ENCODE measurements at regions not wholly inside any gene's neighbourhood (a gene's known extent, or its start where the extent isn't known, plus 50 kb on each side); places are given as distances from the start of the nearest gene placed in this dataset.

GRCh38 chr13:76123548-76123947 is 487.4 kb downstream of the LMO7 start:
- no peak for TF ChIP-seq CTCF (IDR thresholded peaks at IDR 0.05; ENCODE audit: control extremely low read depth in 1 of 3, insufficient read depth in 1 of 3, low read depth in 1 of 3, low read length in 3 of 3)
- TF ChIP-seq JUND (IDR thresholded peaks at IDR 0.05; ENCODE audit: low read length): no peak
- no peak for TF ChIP-seq RXRA (IDR thresholded peaks at IDR 0.05; ENCODE audit: insufficient read depth, low read depth, low read length)
- no peak for TF ChIP-seq POLR2A (IDR thresholded peaks at IDR 0.05; ENCODE audit: control extremely low read depth in 1 of 2, low read depth in 2 of 2, low read length in 2 of 2)
- no peak for TF ChIP-seq SIN3A (conservative IDR thresholded peaks at IDR 0.05 in 1 of 2, IDR thresholded peaks at IDR 0.05 in 1 of 2; ENCODE audit: low read depth in 1 of 2, low read length in 2 of 2)
- TF ChIP-seq POLR2AphosphoS5 (IDR thresholded peaks at IDR 0.05; ENCODE audit: low read depth, low read length): no peak
- no peak for TF ChIP-seq HDAC6 (IDR thresholded peaks at IDR 0.05; ENCODE audit: low read depth, low read length)
- no peak for TF ChIP-seq POU5F1 (IDR thresholded peaks at IDR 0.05; ENCODE audit: low read depth, low read length)
- no peak for TF ChIP-seq ATF2 (IDR thresholded peaks at IDR 0.05; ENCODE audit: low read length)
- TF ChIP-seq TCF12 (IDR thresholded peaks at IDR 0.05; ENCODE audit: low read depth, low read length): no peak
- no peak for TF ChIP-seq CHD2 (IDR thresholded peaks at IDR 0.05; ENCODE audit: low read length)
- no peak for TF ChIP-seq GABPA (IDR thresholded peaks at IDR 0.05; ENCODE audit: borderline replicate concordance, insufficient read depth, low read length)
- TF ChIP-seq RFX5 (IDR thresholded peaks at IDR 0.05; ENCODE audit: borderline replicate concordance, low read depth, low read length): no peak
- TF ChIP-seq YY1 (IDR thresholded peaks at IDR 0.05; ENCODE audit: low read depth, low read length): no peak

Data from H1 (cell line).